IPS-NIHi7 (cell line): ENCODE measurements at regions not wholly inside any gene's neighbourhood (a gene's known extent, or its start where the extent isn't known, plus 50 kb on each side); places are given as distances from the start of the nearest gene placed in this dataset.

ENCODE experiments used
- DNase-seq: peaks from one replicate; pipeline ENCODE4 v3.0.0; 2012; ENCODE audit warnings: mixed read lengths; ENCODE audit errors: extremely low spot score

- DNase-seq = no peak
Observed at GRCh38 chr3:65231544-65231943, 543.7 kb upstream of the ADAMTS9 start.

- DNase-seq = no peak
Observed at GRCh38 chr3:65230261-65231139, 542.7 kb upstream of the ADAMTS9 start.

GRCh38 chr3:65226287-65226686 lies 538.5 kb upstream of the ADAMTS9 start:
- no peak for DNase-seq

GRCh38 chr3:65210026-65210814 lies 522.4 kb upstream of the ADAMTS9 start:
- no peak for DNase-seq

- DNase-seq = no peak
Observed at GRCh38 chr3:65202395-65202794, 514.6 kb upstream of the ADAMTS9 start.

GRCh38 chr3:65201926-65202325 lies 514.1 kb upstream of the ADAMTS9 start:
- no peak for DNase-seq

GRCh38 chr3:65200310-65200970 lies 512.6 kb upstream of the ADAMTS9 start:
- DNase-seq = no peak

- DNase-seq = no peak
Observed at GRCh38 chr3:65196663-65197062, 508.9 kb upstream of the ADAMTS9 start.

GRCh38 chr3:65195211-65196006 lies 507.6 kb upstream of the ADAMTS9 start:
- no peak for DNase-seq

GRCh38 chr3:65194744-65195143 lies 506.9 kb upstream of the ADAMTS9 start:
- no peak for DNase-seq

GRCh38 chr3:65194047-65194714 lies 506.4 kb upstream of the ADAMTS9 start:
- DNase-seq = no peak

GRCh38 chr3:65193531-65193930 lies 505.7 kb upstream of the ADAMTS9 start:
- DNase-seq = no peak

GRCh38 chr3:65190111-65190510 lies 502.3 kb upstream of the ADAMTS9 start:
- DNase-seq = no peak

GRCh38 chr3:65186268-65186667 lies 498.5 kb upstream of the ADAMTS9 start:
- DNase-seq = no peak

GRCh38 chr3:65182682-65183081 lies 494.9 kb upstream of the ADAMTS9 start:
- DNase-seq = no peak

GRCh38 chr3:65182085-65182484 lies 494.3 kb upstream of the ADAMTS9 start:
- DNase-seq = no peak

- DNase-seq = no peak
Observed at GRCh38 chr3:65181391-65181871, 493.6 kb upstream of the ADAMTS9 start.

GRCh38 chr3:65178703-65179102 lies 490.9 kb upstream of the ADAMTS9 start:
- no peak for DNase-seq

- DNase-seq = no peak
Observed at GRCh38 chr3:65177960-65178376, 490.2 kb upstream of the ADAMTS9 start.

- no peak for DNase-seq
Observed at GRCh38 chr3:65174713-65175112, 486.9 kb upstream of the ADAMTS9 start.

- no peak for DNase-seq
Observed at GRCh38 chr3:65173841-65174240, 486.0 kb upstream of the ADAMTS9 start.
